ENCODE measurements at regions not wholly inside any gene's neighbourhood (a gene's known extent, or its start where the extent isn't known, plus 50 kb on each side); places are given as distances from the start of the nearest gene placed in this dataset.
"Not testable (repeated sequence)": the region's sequence is repeated elsewhere in the genome, so short reads cannot be mapped to it uniquely, and the experiment has no call there.

- DNase-seq, result no peak
These were observed 887.5 kb downstream of the DIPK2A start for GRCh38 chr3:144859161-144859560.

GRCh38 chr3:144864646-144865045 is 893.0 kb downstream of the DIPK2A start:
- DNase-seq, result no peak

- DNase-seq, result no peak
These were observed 894.3 kb downstream of the DIPK2A start for GRCh38 chr3:144865948-144866347.

- DNase-seq, result no peak
These were observed 894.9 kb downstream of the DIPK2A start for GRCh38 chr3:144866476-144866875.

- no peak for DNase-seq
These were observed 896.9 kb downstream of the DIPK2A start for GRCh38 chr3:144868506-144868905.

DNA sequence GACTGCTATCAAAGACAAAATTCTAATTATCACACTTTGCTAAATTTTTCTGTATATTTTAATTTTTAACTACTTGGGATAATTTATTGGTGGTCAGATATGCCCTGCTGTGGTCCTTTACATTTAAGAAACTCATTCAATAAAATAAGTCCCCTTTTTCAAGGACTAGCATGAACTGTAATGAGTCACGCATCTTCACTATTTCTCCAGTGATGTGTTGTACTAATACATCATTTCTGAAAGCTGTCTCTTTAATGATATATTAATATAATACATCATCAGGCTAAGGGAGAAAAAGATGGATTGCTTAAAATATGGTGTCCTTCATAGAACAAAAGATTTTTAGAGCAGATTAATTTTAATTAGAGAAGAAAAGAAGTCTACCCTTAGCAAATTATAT is 901.4 kb downstream of the DIPK2A start:
- no peak for DNase-seq

DNA sequence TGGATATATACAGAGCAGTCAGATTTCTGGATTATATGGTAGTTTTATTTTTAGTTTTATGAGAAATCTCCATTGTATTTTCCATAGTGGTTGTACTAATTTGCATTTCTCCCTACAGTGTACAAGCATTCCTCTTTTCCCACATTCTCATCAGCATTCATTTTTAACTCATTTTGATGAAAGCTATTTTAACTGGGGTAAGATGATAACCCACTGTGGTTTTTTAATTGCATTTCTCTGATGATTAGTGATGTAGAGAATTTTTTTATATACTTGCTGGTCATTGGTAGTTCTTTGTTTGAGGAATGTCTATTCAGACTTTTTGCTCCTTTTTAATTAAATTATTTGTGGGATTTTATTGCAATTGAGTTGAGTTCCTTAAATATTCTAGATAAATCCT is 903.6 kb downstream of the DIPK2A start:
- no peak for DNase-seq

GRCh38 chr3:144877356-144877755 is 905.7 kb downstream of the DIPK2A start:
- DNase-seq, result no peak

DNA sequence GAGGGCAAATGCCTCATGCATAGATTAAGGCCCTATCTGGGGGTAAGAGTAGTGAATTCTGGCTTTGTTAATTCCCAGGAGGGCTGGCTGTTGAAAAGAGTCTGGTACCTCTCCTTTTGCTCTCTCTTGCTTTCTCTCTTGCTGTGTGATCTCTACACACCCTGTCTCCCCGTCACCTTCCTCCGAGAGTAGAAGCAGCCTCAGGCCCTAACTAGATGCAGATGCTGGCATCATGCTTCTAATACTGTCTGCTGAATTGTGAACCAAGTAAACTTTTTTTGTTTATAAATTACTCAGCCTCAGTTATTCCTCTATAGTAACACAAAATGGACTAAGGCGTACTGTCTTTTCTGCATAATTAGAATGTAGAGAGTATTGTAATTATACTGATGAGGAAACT is 908.1 kb downstream of the DIPK2A start:
- no peak for DNase-seq

DNA sequence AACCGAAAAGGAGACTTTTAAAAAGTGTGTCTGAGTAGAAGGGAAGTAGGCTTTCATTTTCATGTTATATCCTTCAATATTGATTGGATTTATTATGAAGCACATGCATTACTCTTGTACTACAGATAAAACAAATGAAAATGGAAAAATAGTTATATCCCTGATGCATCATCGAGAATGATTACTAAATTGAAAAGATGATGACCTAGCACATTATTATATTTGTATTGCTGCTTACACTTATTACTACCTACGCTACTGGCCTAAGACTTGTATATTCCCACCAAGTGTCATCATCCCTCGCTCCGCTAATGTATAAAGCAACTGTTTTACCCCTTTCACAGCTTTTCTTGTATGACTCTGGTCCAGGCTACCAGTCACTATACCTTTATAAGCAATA is 922.4 kb downstream of the DIPK2A start:
- DNase-seq, result no peak

DNA sequence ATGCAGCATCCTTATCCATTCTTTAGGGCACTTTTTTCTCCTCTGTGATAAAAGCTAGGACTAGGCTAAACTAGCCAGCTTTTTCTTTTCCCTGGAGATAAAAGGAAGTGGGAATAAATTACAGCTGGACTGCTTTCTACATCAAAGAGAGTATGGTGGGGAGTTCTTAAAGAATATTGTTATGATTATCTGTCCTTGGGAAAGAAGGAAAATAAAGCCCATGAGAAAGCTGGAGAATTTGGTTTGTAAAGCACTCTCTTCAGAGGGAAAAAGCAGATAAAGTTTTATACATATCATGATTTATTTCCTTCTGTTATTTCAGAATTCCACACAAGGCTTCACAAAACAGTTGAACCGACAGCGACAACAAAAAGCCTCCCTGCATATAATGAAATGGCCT is 923.0 kb downstream of the DIPK2A start:
- no peak for DNase-seq

DNA sequence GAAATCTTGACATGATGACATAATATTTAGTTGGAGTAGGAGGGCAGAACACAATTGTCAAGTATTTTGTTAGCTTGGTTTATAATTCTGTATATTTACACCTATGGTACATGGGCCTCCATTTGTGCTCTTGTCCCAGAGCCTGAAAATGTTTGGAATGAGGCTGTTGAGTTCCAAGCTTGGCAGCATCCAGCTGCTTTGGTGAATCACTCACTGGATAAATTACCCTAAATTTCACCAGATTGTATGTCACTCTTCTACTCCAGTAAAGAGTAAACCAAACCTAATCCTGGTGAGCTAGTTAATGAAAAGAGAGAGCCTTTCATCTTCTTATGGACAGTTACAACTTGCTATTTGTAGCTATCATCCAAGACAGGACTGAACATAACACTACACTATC is 928.7 kb downstream of the DIPK2A start:
- no peak for DNase-seq

DNA sequence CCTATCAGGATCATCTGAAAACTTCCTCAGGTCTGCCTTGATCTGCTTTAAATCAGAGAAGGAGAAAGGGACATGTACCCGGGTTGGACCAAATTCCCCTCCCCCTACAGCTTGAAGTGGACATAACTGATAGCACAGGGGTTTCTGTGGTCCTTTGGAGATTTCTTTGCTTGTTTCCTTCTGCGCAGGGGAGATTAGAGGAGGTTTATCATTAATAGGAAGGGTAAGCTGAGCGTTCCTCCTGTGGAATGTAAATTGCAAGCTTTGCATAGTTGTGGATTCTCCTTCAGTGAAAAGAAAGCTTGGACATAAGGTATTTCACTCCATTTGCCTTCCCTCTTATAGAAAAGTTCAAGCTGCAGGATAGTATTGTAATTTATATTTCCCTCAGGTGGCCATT is 936.0 kb downstream of the DIPK2A start:
- DNase-seq, result not testable (repeated sequence)

- DNase-seq, result no peak
These were observed 941.3 kb downstream of the DIPK2A start for GRCh38 chr3:144912968-144913367.

DNA sequence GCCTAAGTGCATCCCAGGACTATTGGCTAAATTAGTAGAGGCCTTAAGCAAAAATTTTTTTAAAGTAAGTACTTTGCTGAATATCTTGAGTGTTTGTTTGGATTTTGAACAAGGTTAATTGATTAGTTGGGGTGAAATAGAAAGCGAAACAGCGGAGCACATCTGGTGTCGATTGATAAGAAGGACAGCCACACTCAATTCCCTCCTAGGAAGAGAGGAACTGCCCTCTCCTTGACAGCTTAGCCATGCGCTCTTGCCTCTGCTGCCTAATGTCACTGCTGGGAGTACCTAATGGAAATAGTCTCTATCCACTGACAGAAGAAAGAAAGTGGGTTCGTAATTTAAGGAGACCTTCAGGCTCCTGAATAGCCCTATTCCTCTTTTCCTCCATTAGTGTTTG is 943.6 kb downstream of the DIPK2A start:
- no peak for DNase-seq

DNA sequence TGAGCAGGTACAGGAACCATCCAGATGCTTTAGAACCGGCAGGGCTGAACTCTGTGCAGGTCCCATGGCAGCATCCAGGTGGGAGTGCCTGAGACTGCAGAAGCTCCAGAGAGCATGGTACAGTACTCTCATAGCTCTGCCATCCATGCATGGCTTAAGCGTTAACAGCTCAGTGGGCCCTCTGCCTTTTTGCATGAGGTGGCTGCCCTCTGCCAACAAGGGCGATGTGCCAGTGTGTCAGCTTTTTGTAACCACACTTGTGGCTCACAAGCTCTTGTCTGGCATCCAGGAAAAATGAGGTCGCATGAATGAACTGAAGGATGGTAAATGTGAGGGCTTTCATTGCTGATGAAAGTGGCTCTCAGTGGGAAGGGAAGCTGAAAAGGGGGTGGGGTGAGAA is 950.1 kb downstream of the DIPK2A start:
- DNase-seq, result no peak

DNA sequence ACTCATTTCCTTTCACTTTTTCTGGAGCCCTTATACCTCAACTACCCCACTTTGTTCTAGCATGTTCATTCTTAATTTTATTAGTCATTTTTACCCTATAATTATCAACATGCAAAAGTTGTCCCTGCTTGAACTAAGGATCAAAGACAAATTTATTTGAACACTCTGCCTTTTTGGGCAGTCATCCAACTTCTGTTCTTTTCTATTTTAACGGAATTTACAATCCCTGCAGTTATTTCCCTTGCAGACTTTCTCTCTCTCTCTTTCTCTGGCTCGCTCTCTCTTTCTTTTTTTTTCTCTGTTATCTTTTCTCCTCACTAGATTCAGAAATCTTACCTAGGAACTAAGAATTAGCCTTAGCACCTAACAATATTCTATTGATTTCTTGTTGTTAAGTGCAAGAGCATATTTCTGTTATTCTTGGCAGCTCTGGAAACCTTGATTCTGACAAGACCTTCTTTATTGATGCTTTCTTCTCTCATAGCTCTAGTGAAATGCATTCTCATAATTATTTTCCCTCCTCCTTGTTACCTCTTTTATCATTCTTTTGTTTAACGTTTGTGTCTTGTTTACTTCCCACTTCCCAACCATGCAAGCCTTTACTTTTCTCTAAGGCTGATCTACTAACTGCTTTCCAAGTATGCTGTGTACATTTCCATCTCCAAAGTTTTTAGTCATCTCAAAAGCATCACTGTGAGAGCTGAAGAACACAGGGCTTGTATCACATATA is 951.6 kb downstream of the DIPK2A start:
- DNase-seq, result no peak

DNA sequence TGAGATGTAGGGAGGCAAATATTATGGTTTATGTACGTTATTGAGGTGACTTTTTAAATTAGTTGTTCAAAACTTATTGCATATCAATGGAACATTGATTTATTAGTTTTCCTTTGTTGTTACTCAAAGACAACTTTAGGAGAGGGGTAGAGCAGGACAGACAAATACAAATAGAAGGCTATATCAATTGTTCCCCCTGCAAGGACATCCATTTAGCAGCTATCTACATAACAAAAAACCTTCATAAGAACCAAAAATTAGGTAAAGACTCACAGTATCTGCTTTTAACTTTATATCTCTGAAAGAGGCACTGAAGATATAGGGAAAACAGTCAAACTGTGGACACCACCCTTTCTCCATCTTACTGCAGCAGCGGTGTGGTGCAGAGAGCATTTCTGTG is 958.8 kb downstream of the DIPK2A start:
- no peak for DNase-seq

DNA sequence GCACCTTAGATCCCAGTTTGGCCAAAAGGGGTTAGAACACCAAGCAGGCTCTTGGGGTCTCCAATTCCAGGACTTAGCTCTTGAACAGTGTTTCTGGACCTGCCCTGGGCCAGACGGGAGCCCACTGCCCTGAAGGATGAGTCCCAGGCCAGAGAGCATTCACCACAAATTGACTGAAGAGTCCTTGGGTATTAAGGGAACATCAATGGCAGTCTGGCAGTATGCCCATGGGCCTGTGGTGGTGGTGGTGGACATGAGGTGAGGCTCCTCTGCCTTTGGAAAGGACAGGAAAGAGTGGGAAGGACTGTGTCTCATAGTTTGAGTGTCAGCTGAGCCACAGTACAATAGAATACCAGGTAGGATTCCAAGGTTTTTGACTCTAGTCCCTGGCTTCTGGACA is 960.0 kb downstream of the DIPK2A start:
- no peak for DNase-seq

GRCh38 chr3:144942093-144942837 is 970.6 kb downstream of the DIPK2A start:
- no peak for DNase-seq

GRCh38 chr3:144942838-144943197 is 971.2 kb downstream of the DIPK2A start:
- no peak for DNase-seq

- DNase-seq, result no peak
These were observed 976.3 kb downstream of the DIPK2A start for GRCh38 chr3:144947895-144948294.

DNA sequence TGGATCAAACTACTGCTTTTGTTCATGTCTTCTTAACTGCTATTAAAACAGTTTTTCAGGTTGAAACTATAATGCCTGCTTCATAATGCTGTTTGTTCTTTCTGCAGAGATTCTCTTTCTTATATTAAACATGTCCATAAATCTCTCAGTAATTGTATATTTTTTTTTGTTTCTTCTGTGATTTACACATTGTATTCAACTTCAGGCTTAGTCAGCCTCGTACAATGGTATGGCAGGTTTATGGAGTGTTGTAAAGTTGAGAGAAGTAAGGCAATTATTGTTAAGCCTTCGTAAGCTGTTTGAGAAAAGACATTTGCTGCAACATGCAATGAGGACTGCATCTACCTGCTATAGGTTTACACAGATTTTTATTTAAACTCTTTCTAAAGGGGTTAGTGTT is 977.1 kb downstream of the DIPK2A start:
- DNase-seq, result no peak

GRCh38 chr3:144953959-144954358 is 982.3 kb downstream of the DIPK2A start:
- no peak for DNase-seq
